Jurkat, Clone E6-1 (cell line): ENCODE measurements at regions not wholly inside any gene's neighbourhood (a gene's known extent, or its start where the extent isn't known, plus 50 kb on each side); places are given as distances from the start of the nearest gene placed in this dataset.
A peak's percentile ranks its signal among the peaks of the same experiment; 100 is the strongest.

Source experiments
- DNase-seq: peaks from one replicate; pipeline ENCODE4 v3.0.0-alpha.2; 2011; ENCODE audit warnings: low read depth, low spot score
- H3K4me3 ChIP-seq: 2 replicates; pipeline ENCODE4 v1.5.1; 2011; ENCODE audit warnings: mild to moderate bottlenecking, low read length, control low read depth, moderate library complexity

DNA sequence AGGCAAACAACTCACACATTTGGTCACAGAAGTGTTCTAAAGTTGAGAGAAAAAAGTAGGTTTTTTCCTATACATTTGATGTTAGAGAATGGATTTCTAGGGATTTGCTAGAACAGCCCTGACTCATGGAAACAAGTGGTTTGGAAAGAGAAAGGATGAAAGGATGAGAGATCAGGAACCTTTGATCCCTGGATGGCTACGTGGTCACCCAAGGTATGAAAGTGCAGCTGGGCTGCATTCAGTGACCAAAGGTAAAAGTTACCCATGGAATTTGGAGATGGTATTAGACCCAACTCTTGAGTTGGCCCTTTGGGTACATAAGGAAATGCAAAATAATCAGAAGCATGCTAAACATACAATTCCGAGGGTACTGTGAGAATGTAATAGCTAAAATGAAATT lies 61.3 kb upstream of the SPIN1 start:
- DNase-seq, result no peak
- no peak overlapping the region for H3K4me3 ChIP-seq

DNA sequence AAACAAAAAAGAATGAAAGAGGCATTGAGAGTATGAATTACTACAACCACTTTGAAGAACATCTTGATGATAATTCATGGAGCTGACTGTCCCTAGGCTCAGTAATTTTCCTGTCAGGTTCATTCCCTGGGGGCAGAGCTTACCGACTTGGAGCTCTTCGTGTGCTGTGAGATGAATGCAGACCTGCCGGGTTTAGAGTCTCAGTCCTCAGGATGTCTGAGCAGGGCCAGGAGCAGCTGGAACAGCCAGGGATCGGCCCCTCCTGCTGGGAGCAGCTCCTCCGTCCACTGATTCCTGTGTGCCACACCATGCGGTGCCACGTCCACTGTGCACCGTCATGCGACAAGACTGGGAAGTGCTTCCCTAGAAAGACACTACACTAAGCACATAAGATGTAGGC lies 62.2 kb upstream of the SPIN1 start:
- no peak overlapping the region for H3K4me3 ChIP-seq
- no peak for DNase-seq

DNA sequence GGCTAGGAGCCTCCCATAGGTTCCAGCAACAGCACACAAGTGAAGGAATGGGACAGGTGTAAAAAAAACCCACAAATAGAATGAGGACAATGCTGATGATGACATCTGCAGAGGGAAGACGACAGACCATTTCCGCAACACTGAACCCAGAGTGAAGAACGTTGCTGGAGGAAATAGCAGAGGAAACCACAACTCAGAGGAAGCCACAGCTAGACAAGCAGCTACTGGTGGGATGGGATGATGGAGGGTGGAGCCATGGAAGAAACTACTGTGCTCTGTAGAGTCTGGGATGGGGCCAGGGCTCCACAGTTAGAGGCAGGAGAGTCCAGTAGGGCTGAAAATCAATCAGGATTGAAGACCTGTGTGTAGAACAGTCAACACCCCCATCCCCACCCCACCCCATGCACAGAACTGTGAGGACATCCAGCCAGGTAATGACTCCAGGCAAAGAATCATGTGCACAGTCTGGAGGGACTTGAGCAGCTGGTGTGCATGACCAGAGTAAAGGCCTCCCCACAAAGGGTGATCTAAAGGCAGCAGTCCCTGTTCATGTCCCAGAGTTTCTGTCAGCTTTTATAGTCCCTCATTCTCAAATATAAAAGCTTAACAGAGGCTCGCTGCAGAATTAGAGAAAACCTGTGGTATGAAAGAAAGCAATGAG lies 65.2 kb upstream of the SPIN1 start:
- peak; percentile 99 for DNase-seq
- H3K4me3 ChIP-seq, result peak overlapping the region; percentile 28

DNA sequence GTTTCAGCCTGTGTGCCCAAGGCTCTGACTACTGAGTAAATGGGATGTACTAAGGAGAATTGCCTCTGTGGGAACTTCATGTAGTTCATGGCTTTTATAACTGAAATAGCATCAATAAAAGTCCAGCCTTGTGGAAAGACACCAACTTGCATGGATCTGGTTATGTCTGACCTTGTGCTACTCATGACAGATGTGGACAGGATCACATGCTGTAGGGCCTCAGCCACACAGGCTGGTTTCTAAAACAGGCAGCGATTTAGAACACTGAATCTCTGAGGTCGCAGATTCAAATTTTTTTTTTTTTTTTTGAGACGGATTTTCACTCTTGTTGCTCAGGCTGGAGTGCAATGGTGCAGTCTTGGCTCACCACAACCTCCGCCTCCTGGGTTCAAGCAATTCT lies 66.5 kb upstream of the SPIN1 start:
- peak; percentile 41 for DNase-seq
- H3K4me3 ChIP-seq, result no peak overlapping the region

DNA sequence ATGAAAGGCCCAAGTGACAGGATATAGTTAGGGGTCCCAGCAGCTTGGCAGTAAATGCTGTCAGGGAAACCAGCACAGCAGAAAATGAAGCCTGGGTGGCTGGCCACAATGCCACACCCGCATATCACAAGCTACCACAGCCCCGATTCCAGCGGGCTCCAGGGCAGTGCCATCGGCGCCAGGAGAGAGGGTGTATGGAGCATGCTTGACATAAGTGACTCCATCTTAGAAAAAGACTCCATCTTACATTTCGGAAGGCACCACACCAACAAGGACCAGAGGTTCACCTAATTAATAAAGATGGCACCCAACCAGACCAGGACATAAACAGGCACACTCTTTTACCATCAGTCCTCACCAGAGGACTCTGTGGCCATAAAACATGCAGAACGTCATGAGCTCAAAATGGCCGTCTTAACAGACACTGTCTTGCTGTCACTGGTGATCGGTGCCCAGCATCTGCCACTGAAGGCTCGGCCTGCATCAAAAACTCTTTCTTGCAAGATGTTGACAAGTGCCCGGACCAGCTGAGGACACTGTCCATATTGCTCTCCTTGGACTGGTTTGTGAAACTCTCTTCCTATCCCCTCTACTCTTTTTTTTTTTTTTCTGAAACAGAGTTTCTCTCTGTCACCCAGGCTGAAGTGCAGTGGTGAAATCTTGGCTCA lies 67.4 kb upstream of the SPIN1 start:
- DNase-seq, result no peak
- no peak overlapping the region for H3K4me3 ChIP-seq

DNA sequence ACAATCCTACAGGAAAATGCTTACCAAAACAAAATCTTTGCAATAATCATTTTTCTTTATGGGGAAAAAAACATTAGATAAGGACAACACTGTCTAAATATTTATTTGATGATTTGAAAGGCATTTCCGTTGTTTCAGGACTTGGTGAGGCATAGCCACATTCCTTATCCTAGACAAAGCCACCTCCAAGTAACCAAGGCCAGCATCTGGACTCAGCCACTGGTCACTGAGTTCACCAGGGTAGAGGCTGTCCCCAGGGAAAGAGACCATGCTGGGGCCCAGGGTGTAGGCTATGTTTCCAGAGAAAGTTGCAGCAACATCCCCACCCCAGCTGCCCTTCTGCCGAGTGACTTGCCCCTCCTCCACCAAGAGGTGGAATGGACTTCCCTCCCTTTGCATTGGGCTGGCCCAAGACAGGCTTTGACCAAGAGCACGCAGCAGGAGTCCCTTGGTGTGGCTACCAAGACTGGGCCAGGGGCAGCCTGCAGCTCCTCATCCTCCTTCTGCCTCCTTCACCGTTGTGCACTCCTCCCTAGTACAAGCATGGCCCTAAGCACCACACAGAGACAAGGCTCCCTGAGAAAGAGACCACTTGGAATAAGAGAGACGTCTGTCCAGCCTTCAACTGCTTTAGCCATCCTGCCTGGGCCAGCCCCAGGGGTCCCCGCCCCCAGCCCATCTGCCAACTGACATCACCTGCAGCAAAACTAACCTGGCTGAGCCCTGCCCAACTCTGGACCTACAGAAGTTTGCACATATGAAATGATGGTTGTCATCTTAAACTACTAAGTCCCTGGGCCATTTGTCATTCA lies 68.1 kb upstream of the SPIN1 start:
- no peak for DNase-seq

DNA sequence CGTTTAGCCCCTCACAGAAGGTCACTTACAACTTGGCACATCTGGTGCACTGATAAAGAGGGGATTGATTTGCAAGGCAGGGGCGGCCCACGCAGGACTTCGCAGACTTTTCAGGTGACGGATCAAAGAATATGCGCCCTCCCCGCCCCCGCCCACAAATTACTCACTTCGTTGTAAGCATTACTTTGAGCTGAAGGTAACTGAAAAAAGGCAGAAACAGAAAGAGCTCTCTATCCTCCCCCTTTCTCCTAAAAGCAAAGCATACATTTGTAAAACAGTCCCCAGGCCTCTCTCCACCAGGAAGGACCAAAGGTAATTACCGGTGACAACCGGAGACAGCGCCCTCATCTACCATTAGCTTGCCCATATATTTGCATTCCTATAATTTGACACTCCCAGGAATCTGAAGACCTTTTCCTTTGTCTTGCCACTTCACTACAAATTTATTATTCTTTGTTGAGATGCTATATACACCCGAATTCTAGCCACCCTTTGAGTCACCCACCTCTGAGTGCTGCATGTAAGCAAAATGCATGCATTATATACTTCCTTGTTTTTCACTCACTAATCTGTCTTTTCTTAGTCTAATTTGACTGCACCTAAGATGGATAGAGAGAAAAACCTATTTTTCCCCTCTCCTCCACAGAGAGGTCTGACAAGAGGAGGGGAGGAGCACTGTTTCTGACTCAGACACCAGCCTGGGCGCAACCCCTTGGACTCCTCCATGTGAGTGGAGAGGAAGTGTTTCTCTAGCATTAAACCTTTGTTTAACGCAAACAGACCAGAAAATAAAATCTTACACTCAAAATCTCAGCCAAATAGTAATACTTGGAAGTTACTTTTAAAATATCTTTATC lies 74.7 kb upstream of the SPIN1 start:
- no peak for DNase-seq

More for the DNA sequence above, 68.1 kb upstream of the SPIN1 start:
- H3K4me3 ChIP-seq, result no peak overlapping the region

DNA sequence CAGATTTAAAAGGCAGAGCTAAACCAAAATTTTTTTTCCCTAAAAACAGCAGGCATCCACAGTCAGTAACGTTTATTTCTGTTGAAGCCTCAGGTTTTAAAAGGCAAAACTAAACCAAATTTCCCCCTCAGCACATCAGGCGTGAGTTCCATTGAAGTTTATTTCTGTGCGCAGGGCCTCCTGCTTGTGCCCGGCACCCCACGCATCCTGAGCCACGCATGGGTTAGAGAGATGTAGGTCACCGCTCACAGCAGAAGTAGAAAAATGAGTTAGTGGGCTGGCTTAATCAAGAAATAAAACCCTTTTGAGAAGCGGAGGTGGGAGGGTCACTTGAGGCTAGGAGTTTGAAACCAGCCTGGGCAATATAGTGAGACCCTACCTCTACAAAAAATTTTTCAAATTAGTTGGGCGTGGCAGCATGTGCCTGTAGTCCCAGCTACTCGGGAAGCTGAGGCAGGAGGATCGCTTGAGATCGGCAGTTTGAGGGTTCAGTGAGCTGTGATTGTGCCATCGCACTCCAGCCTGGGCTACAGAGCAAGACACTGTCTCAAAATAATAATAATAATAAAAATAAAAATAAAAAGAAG lies 75.6 kb upstream of the SPIN1 start:
- no peak for DNase-seq
- H3K4me3 ChIP-seq, result no peak overlapping the region

More for the DNA sequence above, 74.7 kb upstream of the SPIN1 start:
- H3K4me3 ChIP-seq, result no peak overlapping the region

DNA sequence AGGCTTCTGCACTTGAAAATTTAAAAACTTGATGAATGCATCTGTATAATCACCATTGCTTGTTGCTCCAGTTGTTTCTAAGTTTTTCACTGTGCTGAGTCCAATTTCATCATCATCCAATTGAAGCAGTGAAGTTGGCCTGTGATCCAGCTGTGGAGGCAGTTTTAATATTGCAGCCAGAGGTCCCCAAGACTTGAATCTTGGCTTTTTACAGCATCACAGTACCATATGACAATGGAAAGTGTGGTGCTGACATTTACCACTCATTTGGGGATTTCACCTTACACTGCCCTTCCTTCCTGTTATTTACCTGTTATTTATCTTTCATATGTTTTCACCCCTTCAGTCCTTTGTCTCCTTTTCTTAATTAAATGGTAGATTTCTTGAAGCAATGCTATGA lies 76.2 kb upstream of the SPIN1 start:
- H3K4me3 ChIP-seq, result no peak overlapping the region
- no peak for DNase-seq

DNA sequence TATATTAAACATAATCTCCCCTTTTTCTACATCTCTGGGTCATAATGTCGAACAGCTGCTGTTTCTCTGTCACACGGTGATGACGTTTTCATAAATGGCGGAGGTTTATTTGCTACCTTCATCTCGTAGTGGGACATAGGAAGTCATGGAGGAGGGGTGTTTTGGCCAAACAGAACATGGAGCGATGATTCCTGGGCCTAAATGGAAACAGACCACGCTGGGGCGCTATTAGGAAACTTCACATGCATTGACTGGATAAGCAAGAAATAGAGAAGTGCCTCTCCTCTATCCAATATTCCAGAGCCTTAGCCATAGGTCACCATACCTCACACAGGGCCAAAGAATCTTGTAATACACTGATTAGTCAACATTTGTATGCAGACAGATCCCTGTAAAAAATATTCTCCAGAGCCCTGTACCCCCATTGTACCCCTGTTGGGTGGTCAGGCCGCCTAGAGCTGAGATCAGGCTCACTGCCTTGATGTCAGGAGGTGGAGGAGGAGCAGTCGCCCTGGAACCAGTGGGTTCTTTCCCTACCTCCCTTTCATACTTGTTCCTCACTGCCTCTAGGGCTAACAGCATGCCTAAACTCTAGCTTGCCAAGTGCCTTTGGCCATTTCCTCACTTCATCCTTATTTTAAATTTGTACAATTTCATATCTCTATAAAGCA lies 77.8 kb upstream of the SPIN1 start:
- H3K4me3 ChIP-seq, result no peak overlapping the region
- no peak for DNase-seq

DNA sequence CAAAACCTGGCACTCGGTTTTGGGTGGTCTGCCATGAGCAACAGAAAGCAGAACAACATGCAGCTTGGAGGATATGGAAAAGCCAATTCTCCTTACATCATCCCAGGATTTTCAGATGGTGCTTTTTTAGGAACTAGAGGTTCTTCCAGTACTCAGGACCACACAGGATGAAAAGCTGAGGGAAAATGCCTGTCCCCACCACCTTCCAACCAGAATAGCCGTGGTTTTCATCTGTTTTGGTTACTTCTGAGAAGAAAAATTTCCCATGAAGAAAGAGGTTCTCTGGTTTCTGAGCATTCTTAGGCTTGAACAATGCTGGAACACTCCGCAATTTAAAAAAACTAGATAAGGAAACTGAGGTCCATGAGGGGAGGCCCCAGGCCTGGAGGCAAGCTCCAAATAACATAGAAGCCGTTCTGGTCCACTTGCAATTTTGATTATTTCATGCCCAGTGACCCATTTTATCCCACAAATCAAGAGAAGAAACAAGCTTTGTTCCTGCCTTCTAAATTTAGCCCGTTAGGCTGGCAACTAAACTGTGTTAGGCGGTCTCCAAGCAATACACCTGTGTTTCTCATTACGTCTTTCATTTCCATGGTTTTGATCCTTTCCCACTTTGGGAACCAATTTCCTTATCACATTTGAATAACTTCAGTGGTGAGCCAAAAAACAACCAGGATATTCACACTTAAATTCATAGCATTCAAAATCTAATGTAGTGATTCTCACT lies 79.2 kb upstream of the SPIN1 start:
- DNase-seq, result no peak
- H3K4me3 ChIP-seq, result no peak overlapping the region

DNA sequence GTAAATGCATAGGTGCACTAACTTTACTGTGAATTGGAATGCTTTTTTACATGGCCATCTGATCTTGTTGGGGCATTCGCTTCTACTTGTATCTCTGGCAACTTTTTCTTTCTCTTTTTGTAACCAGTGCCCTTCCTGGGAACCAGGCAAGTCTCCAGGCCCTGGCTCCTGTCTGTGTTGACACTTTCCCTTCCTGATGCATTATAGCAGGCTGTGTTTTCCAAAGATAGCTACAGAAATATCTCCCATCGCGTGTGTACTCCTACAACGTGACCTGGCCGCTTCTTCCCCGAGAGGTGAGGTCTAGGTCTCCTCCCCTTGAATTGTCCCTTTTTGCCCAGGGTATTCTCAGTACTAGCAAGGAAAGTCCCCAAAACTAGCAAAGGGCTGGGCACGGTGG lies 81.1 kb upstream of the SPIN1 start:
- DNase-seq, result no peak
- no peak overlapping the region for H3K4me3 ChIP-seq

DNA sequence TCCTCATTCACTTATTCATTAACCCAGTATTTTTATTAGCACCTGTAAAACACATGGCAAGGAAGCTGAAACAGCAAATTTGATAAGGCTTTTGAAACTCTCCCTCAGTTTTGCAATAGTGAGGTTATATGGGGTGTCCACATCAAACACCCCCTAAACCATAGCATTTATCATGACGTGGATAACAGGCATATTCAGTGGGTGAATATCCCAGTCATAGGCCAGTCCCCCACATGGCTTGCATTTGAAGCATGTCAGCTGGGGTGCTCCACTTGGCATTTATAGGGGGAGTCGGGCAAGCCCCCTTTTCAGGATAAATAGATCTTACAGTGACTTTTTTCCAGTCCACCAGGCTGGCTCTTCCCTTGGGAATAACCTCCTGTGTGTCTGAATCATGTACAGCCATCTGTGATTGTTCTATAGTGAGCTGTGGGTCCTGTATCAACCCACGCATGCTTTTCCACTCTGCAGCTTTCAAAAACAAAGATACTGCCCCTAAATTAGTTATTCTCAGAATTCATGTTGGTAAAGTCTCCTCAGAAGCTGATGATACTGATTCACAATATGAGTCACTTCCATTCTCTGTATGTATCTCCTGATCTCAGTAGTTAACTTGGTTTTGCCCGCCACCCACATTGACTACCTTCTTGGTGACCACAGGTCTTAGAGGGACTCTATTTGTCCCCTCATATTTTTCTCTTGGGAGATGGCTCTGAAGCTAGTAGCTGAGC lies 84.4 kb upstream of the SPIN1 start:
- DNase-seq, result no peak
- no peak overlapping the region for H3K4me3 ChIP-seq

DNA sequence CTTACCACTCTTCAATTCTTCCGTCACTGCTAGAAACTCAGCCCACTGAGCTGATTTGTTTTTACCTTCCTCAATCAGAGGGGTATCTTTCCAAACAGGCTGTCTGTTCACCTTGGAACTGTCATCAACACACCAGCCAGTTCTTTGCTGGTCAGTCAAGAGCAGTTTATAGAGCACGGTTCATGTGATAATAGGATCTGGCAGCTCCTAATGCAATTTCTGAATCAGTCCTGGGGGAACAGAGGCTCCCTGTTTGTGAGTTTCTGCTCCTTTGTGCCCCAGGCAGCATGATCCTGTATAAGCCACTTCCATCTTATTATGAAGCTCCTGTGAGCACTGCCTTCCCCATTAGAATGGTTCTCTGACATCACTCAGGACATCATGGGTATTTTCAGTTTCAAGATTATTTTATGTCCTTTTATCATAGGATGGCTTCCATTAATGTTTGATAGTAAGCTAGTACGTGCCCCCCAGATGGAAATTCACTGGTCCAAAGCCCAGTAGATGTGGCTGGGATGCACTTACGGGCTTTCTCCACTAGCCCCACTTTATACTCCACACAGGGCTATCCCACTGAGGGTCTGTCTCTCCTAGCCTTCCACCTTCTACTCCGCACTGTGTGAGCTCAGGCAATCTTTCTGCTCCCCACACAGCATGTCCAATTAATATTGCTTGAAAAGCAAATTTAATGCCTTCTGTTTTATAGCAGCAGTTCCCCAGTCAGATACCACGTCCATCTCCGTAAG lies 85.5 kb upstream of the SPIN1 start:
- H3K4me3 ChIP-seq, result no peak overlapping the region
- DNase-seq, result no peak

DNA sequence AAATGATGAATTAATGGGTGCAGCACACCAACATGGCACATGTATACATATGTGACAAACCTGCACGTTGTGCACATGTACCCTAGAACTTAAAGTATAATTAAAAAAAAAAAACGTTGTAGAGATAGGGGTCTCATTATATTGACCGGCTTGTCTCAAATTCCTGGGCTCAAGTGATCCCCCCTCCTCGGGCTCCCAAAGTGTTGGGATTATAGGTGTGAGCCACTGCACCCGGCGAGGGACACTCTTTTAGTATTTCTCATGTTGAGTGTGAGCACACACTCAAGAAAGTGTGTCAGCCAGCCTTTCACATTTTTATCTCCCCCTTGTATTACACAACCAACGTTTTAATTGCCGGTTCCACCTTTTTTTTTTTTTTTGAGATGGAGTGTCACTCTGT lies 87.7 kb upstream of the SPIN1 start:
- no peak overlapping the region for H3K4me3 ChIP-seq
- no peak for DNase-seq

DNA sequence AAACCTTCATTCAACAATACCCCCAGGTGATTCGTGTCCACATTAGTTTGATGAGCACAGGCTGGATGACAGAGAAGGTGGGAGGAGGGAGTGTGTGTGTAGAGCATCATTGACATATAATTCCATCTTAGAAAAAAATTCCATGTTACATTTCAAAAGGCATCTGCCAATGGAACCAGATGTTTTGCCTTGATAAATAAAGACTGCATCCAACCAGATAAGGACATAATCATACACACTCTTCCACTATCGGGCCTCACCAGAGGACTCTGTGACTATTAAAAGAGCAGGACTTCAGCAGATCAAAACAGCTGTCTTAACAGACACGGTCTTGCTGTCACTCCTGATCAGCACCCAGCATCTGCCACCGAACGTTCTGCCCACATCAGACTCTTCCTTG lies 96.4 kb upstream of the SPIN1 start:
- DNase-seq, result no peak
- no peak overlapping the region for H3K4me3 ChIP-seq

DNA sequence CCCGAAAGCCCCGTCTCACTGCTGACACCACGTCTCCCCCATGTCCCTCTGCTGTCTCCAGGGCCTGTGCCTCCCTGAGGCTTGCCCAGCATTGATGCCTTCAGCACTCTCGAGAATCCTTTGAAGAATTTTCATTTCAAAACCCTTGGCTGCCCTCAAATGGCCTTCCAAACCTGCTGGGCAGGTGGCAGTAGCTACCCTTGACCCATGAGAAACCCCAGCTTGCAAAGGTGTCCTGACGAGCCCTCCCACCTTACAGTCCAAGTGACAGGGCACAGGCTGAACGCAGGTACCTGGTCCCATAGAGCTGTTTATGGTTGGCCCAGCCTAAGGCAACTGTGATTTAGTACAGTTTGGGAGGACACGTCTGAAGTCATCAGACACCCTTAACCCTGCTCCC lies 97.2 kb upstream of the SPIN1 start:
- H3K4me3 ChIP-seq, result no peak overlapping the region
- DNase-seq, result no peak
